A673 (cell line): ENCODE measurements at regions not wholly inside any gene's neighbourhood (a gene's known extent, or its start where the extent isn't known, plus 50 kb on each side); places are given as distances from the start of the nearest gene placed in this dataset.

Source experiments
- CTCF ChIP-seq: fragments of 300-800, 200-600 bp; sonication (generic); conservative IDR thresholded peaks from 2 replicates; pipeline ENCODE4 v1.5.1; 2017; ENCODE audit warnings: low read depth, mild to moderate bottlenecking, antibody characterized with exemption, low read length, moderate library complexity, mixed read lengths
- EZH2 ChIP-seq: fragments of 200-600 bp; sonication (generic); IDR thresholded peaks from 2 replicates; pipeline ENCODE4 v1.6.1; 2017; ENCODE audit warnings: borderline replicate concordance, low read depth, mild to moderate bottlenecking, mixed read lengths, antibody characterized with exemption, low read length; ENCODE audit not compliant: poor library complexity, severe bottlenecking

DNA sequence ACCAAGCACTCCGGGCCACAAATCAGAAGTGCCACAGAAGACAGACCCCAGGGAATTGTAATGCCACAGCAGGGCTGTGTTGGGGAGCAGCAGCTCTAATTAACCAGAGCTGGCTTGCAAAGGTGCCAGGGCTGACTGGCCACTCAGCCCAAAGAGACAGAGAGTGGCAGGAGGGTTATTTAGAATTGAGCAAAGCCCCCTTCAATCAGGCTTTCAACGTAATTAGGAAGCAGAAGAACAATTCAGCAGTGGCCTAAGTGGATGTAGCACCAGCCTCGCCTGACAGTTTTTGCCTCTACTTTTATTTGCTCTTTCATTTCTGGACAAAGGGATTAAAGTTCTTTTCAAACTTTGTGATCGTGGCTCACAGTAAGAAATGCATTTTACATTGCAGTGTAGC, 278.3 kb upstream of the IRX3 start:
- TF ChIP-seq CTCF (no peak), EZH2 (no peak)
